ENCODE measurements at regions not wholly inside any gene's neighbourhood (a gene's known extent, or its start where the extent isn't known, plus 50 kb on each side); places are given as distances from the start of the nearest gene placed in this dataset.
"Not testable (repeated sequence)": the region's sequence is repeated elsewhere in the genome, so short reads cannot be mapped to it uniquely, and the experiment has no call there.

DNA sequence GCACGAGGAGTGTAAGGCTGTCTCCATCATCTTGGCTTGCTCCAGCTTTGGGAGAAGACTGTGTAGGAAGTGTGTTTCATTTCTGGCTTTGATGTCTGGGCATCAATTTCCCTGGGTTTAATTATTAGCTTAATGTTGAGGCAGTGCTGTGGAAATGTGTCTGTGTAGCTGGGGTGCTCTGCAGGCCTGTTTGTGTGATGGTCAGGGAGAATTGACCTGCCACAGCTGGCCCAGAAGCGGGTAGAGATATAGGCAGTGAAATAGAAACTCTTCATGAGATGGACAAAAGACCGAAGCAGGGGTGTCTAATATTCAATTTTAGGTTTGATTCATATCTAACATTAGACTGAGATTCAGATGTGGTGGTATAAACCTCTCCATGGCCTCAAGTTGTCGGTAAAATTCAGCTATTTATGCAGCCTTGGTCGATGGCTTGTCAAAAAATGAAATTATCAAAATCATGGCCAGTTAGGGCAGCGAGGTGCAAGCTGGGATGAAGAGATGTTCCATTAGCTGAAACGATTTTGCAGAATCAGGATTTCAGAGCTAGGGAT lies 95.3 kb upstream of the SNX9 start:
- DNase-seq: no peak

- DNase-seq: no peak
Measured at GRCh38 chr6:157728183-157728881, 94.7 kb upstream of the SNX9 start.

GRCh38 chr6:157731221-157731620 lies 91.8 kb upstream of the SNX9 start:
- DNase-seq: no peak

- no peak for DNase-seq
Measured at GRCh38 chr6:157732007-157732406, 91.0 kb upstream of the SNX9 start.

- no peak for DNase-seq
Measured at GRCh38 chr6:157732416-157733161, 90.5 kb upstream of the SNX9 start.

DNA sequence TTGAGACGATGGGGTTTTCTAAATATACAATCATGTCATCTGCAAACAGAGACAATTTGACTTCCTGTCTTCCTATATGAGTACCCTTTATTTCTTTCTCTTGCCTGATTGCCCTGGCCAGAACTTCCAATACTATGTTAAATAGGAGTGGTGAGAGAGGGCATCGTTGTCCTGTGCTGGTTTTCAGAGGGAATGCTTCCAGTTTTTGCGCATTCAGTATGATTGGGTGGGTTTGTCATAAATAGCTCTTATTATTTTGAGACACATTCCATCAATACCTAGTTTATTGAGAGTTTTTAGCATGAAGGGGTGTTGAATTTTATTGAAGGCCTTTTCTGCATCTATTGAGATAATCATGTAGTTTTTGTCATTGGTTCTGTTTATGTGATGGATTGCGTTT lies 86.5 kb upstream of the SNX9 start:
- DNase-seq: not testable (repeated sequence)

- DNase-seq: no peak
Measured at GRCh38 chr6:157741321-157741947, 81.6 kb upstream of the SNX9 start.

DNA sequence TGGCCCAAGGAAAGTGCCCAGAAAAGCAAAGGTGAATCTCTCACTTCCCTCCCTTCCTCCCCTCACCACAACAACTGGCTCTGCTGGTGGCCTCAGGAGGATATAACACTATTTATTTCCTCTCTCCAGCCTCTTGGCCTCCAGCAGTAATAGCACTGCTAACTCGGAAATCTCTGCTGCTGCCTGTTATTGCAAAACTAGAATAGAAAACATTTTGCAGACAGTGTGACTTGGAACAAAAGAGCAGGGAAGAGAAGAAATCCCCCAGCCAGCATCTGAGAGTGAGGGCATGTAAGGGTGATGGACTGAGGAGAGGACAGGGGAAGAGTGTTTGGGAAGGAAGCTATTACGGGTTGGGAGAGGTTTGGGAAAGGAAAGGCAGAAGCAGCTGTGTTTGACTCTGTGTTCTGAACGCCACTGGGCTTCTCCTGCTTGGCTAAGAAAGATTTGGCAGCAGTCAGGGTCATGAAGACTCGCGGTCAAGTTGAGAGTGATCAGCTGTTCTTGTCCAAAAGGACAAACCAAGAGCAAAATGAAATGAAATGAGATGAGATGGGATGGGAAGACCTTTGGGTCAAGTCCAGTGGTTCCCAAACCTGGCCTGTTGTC lies 81.0 kb upstream of the SNX9 start:
- peak; percentile 66 for DNase-seq

DNA sequence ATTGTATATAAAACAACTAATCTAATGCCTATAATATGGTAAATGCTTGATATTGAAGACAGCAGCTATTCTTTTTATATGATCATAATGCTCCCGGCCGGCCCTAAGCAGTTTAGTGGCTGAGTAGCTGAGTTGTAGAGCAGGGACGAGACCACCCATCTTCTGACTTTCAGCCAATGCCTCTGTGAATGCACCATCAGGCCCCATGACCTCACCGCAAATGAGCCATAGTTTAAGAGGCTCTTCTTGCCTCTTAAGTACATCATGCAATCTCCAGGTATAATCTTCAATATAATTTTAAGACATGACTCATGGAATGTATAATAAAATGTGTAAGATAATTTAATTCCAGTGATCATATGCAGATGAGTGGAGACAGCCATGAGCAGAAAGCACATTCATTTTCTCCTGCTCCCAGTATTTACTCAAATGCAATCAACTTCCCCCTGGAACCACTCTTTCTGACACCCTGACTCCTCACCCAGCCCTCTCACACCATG lies 78.9 kb upstream of the SNX9 start:
- no peak for DNase-seq

DNA sequence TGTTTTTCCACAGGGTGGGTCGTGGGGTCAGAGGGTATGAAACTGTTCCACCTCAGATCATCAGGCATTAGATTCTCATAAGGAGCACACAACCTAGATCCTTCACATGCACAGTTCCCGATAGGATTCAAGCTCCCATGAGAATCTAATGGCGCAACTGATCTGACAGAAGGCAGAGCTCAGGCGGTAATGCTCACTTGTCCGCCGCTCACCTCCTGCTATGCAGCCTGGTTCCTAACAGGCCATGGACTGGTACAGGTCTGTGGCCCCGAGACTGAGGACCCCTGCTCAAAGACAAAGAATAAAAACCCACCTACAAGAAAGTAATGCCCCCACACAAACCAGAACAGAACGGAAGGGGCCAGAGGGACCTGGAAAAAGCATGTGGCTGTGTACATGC lies 76.1 kb upstream of the SNX9 start:
- no peak for DNase-seq

GRCh38 chr6:157747370-157747769 lies 75.7 kb upstream of the SNX9 start:
- no peak for DNase-seq

DNA sequence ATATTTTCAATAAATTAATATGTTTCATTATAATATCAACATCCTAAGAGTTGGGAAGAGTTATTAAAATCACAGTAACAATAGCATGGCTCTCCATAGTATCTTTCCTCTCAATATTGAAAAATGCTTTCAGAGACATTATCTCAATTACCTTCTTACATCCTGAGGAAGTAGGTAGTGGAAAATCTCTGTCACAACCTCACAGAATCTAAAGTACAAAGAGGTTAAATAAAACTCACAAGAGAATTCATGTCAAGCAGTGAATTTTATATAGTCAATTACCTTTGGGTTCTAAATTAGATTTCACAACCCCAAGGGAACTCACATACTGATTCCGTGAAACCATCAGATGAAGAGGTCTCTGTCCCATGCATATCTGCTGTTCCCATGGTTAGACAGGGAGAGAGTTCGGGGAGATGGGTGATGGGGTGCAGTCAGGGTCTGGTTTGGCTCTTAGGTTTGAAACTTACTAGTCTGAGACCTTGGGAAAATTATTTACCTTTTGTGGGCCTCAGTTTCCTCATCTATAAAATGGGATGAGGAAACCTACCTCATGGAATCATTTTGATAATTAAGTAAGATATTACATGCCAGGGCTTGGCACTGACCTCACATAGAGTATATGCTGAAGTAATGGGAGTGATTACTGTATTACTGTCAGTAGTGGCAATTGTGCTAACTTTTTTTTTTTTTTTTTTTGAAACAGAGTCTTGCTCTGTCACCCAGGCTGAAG lies 74.0 kb upstream of the SNX9 start:
- DNase-seq: no peak

- DNase-seq: not testable (repeated sequence)
Measured at GRCh38 chr6:157750973-157751372, 72.1 kb upstream of the SNX9 start.

DNA sequence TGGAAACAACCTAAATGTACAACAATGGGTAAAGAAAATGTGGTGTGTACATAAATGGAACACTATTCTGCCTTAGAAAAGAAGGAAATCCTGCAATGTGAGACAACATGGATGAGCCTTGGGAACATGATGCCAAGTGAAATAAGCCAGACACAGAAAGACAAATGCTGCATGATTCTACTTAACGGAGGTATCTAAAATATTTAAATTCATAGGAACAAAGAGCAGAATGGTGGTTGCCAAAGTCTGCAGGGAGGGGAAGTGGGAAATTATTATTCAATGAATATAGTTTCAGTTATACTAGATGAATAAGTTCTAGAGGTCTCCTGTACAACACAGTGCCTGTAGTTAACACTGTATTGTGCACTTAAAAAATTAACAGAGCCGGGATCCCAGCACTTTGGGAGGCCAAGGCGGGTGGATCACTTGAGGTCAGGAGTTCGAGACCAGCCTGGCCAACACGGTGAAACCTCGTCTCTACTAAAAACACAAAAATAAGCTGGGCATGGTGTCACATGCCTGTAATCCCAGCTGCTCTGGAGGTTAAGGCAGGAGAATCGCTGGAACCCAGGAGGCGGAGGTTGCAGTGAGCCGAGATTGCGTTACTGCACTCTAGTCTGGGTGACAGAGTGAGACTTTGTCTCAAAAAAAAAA lies 71.4 kb upstream of the SNX9 start:
- no peak for DNase-seq

DNA sequence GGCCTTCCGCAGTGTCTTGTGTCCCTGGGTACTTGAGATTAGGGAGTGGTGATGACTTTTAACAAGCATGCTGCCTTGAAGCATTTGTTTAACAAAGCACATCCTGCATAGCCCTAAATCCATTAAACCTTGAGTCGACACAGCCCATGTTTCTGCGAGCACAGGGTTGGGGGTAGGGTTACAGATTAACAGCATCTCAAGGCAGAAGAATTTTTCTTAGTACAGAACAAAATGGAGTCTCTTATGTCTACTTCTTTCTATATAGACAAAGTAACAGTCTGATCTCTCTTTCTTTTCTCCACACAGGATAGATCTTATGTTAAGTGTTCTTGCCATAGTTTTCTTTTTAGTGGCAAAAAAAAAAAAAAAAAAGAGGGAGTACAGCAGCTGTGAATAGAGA lies 70.2 kb upstream of the SNX9 start:
- DNase-seq: not testable (repeated sequence)

DNA sequence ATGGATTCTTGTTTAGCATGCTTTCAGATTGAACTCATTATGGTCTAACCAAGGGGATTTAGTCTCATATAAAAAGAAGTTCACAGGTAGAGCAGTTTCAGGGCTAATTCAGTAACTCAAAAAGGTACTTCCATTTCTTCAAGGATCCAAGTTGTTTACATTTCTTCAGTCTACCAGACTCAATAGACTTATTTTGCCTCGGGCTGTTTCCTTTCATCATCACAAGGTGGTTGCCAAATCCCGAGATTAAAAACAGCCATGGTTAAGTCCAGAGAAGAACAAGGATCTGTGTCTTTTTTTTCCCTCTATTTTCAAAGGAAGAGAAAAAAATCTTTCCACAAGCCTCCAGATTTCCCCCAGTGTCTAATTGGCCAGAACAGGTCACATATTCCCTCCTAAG lies 69.8 kb upstream of the SNX9 start:
- DNase-seq: no peak

DNA sequence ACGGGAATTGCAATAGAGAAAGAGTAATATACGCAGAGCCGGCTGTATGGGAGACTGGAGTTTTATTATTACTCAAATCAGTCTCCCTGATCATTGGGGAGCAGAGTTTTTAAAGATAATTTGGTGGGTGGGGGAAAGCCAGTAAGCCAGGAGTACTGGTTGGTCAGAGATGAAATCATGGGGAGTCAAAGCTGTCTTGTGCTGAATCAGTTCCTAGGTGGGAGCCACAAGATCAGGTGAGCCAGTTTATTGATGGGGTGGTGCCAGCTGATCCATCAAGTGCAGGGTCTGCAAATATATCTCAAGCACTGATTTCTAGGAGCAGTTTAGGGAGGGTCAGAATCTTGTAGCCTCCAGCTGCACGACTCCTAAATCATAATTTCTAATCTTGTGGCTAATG lies 69.2 kb upstream of the SNX9 start:
- DNase-seq: not testable (repeated sequence)

GRCh38 chr6:157754351-157754750 lies 68.7 kb upstream of the SNX9 start:
- DNase-seq: no peak

DNA sequence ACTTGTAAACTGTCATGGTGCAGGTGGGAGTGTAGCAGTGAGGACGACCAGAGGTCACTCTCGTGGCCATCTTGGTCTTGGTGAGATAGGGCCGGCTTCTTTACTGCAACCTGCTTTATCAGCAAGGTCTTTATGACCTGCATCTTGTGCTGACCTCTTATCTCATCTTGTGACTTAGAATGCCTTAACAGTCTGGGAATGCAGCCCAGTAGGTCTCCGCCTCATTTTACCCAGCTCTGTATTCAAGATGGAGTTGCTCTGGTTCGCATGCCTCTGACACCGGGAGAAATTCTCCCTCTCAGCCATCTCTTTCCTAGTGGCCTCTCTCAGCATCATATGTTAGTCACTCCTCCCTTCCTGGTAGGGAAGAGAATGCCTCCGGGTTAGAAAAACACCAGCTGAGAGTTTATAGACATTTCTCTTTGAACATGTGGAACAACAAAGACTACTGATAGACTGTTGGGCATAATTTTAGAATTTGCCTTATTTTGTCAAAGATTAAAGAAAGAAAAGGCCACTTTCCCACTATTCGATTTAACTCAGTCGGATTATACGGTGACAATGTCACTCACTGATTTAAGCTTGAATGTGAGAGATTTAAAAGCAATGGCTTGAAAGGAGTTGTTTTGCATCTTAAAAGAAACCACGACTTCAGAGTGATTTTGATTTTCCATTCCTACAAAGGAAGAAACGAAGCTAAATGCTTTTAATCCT lies 67.9 kb upstream of the SNX9 start:
- no peak for DNase-seq

DNA sequence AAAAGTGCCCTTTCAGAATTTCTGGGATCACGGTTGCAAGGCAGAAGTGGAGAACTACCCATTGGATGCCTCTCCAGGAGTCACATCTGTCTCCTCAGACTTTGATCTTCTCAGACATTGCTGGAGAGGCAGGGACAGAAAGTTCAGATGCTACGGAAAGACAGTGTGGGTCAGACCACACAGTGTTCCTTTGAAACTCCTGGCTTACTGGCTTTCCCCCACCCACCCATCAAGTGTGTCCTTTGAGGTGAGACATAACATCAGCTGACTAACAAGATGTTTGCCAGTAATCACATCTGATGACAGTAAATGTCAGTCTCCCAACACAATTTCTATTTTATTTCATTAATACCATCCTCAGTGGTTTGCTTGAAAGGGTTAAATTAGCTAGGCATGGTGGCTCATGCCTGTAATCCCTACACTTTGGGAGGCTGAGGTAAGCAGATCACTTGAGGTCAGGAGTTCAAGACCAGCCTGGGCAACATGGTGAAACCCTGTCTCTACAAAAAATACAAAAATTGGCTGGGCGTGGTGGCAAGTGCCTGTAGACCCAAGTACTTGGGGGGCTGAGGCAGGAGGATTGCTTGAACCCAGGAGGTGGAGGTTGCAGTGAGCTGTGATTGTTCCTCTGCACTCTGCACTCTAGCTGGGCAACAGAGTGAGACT lies 67.2 kb upstream of the SNX9 start:
- DNase-seq: no peak
